H1 (cell line): ENCODE measurements at regions not wholly inside any gene's neighbourhood (a gene's known extent, or its start where the extent isn't known, plus 50 kb on each side); places are given as distances from the start of the nearest gene placed in this dataset.

Experiments
- CTCF ChIA-PET: fragments of 300-600 bp; sonication (Branson Sonifier 250); formaldehyde crosslinking; loops from one replicate; lab custom pipeline; 2021; ENCODE audit not compliant: partially characterized antibody; lab: Charles Lee
- POLR2A ChIA-PET: fragments of 300-600 bp; sonication (Branson Sonifier 250); formaldehyde crosslinking; loops from one replicate; lab custom pipeline; 2021; ENCODE audit warnings: inconsistent platforms; ENCODE audit not compliant: partially characterized antibody; lab: Charles Lee
- DNase-seq, 2 experiments: peaks; one replicate each; pipeline versions ENCODE4 v3.0.0 to v3.0.0-alpha.2; 2010 to 2022; ENCODE audit warnings: low spot score in 2 of 2, low read depth in 1 of 2, mixed read lengths in 1 of 2
- FAIRE-seq: peaks from 2 replicates; lab custom pipeline; 2011; peaks lifted over from hg19 to GRCh38; lab: Jason Lieb, UNC
- H2AFZ ChIP-seq: 2 replicates; pipeline ENCODE4 v1.8.1; 2012; ENCODE audit warnings: low read length, inconsistent platforms
- H2AK5ac ChIP-seq: 2 replicates; pipeline ENCODE4 v1.6.1; 2013; ENCODE audit warnings: low read depth, low read length
- H2BK120ac ChIP-seq: replicated peaks from 2 replicates; pipeline ENCODE3; 2013; ENCODE audit warnings: low read depth, low read length, inconsistent platforms
- H2BK12ac ChIP-seq: 2 replicates; pipeline ENCODE4 v1.6.1; 2013; ENCODE audit warnings: low read depth, low read length
- H2BK15ac ChIP-seq: 2 replicates; pipeline ENCODE4 v1.6.1; 2013; ENCODE audit warnings: low read length
- H2BK20ac ChIP-seq: 2 replicates; pipeline ENCODE4 v1.6.1; 2013; ENCODE audit warnings: low read length
- H2BK5ac ChIP-seq: 2 replicates; pipeline ENCODE4 v1.6.1; 2013; ENCODE audit warnings: low read depth, low read length
- H3K14ac ChIP-seq: 2 replicates; pipeline ENCODE4 v1.6.1; 2013; ENCODE audit warnings: inconsistent platforms; ENCODE audit not compliant: insufficient read length
- H3K18ac ChIP-seq: 2 replicates; pipeline ENCODE4 v1.6.1; 2013; ENCODE audit warnings: low read length; ENCODE audit errors: extremely low read depth
- H3K23ac ChIP-seq: 2 replicates; pipeline ENCODE4 v1.6.1; 2013; ENCODE audit warnings: inconsistent platforms; ENCODE audit not compliant: insufficient read length
- H3K23me2 ChIP-seq: 2 replicates; pipeline ENCODE4 v1.6.1; 2013; ENCODE audit warnings: low read depth, low read length
- H3K27ac ChIP-seq: 2 replicates; pipeline ENCODE4 v1.6.1; 2011; ENCODE audit warnings: low read depth, low read length, inconsistent platforms
- H3K27me3 ChIP-seq, 4 experiments: replicated peaks in 1 of 4; 1 replicate in 1 of 4; 2 replicates in 3 of 4; pipeline versions ENCODE4 v1.6.1 to v1.8.1; 2011 to 2013; ENCODE audit warnings: low read length in 3 of 4, mild to moderate bottlenecking in 3 of 4, inconsistent platforms in 2 of 4, mixed read lengths in 2 of 4, moderate library complexity in 1 of 4; ENCODE audit not compliant: control insufficient read depth in 3 of 4, insufficient read depth in 3 of 4; ENCODE audit errors: extremely low read depth in 1 of 4
- H3K36me3 ChIP-seq, 4 experiments: 2 replicates each; pipeline versions ENCODE4 v1.6.1 to v1.8.1; 2011 to 2013; ENCODE audit warnings: mild to moderate bottlenecking in 4 of 4, low read length in 3 of 4, moderate library complexity in 2 of 4, control low read depth in 1 of 4, inconsistent platforms in 1 of 4; ENCODE audit not compliant: insufficient read depth in 4 of 4, control insufficient read depth in 2 of 4
- H3K4ac ChIP-seq: replicated peaks from 2 replicates; pipeline ENCODE3; 2013; ENCODE audit warnings: low read length, low read depth, mixed read lengths, inconsistent platforms; ENCODE audit not compliant: insufficient read length
- H3K4me1 ChIP-seq, 4 experiments: replicated peaks in 1 of 4; 1 replicate in 1 of 4; 2 replicates in 3 of 4; pipeline versions ENCODE4 v1.6.1 to v1.8.1; 2011 to 2013; ENCODE audit warnings: low read length in 3 of 4, inconsistent platforms in 2 of 4, mixed read lengths in 1 of 4; ENCODE audit not compliant: insufficient read depth in 4 of 4, control insufficient read depth in 3 of 4
- H3K4me2 ChIP-seq, 2 experiments: 2 replicates each; pipeline versions ENCODE4 v1.6.1 to v1.8.1; 2011 to 2013; ENCODE audit warnings: low read depth in 2 of 2, low read length in 2 of 2, control low read depth in 1 of 2, inconsistent platforms in 1 of 2, mild to moderate bottlenecking in 1 of 2; ENCODE audit not compliant: insufficient read depth in 1 of 2
- H3K4me3 ChIP-seq, 4 experiments: fragments of 200-600, 300-600 bp in 1 of 4; sonication (generic), shearing (Covaris generic), sonication (Bioruptor Twin) in 1 of 4; 2 replicates each; pipeline versions ENCODE4 v1.5.1 to v1.8.1; 2011 to 2016; ENCODE audit warnings: low read length in 4 of 4, low read depth in 3 of 4, control low read depth in 2 of 4, inconsistent platforms in 2 of 4, mild to moderate bottlenecking in 2 of 4, mixed read lengths in 1 of 4, moderate library complexity in 1 of 4; ENCODE audit not compliant: insufficient read depth in 2 of 4; ENCODE audit errors: extremely low read depth in 1 of 4
- H3K56ac ChIP-seq: replicated peaks from 2 replicates; pipeline ENCODE3; 2013; ENCODE audit warnings: low read depth, mild to moderate bottlenecking, mixed read lengths, low read length, inconsistent platforms; ENCODE audit not compliant: insufficient read length
- H3K79me1 ChIP-seq: 2 replicates; pipeline ENCODE4 v1.6.1; 2013; ENCODE audit warnings: low read depth, low read length, control low read depth
- H3K79me2 ChIP-seq, 2 experiments: 2 replicates each; pipeline versions ENCODE4 v1.6.1 to v1.8.1; 2012 to 2013; ENCODE audit warnings: low read length in 2 of 2, mild to moderate bottlenecking in 2 of 2, inconsistent platforms in 1 of 2; ENCODE audit not compliant: insufficient read depth in 2 of 2, control insufficient read depth in 1 of 2
- H3K9ac ChIP-seq, 4 experiments: replicated peaks in 1 of 4; 1 replicate in 1 of 4; 2 replicates in 3 of 4; pipeline versions ENCODE4 v1.6.1 to v1.8.1; 2011 to 2013; ENCODE audit warnings: low read depth in 3 of 4, low read length in 3 of 4, control low read depth in 2 of 4, mild to moderate bottlenecking in 2 of 4, moderate library complexity in 2 of 4, inconsistent platforms in 1 of 4; ENCODE audit errors: extremely low read depth in 1 of 4
- H3K9me3 ChIP-seq, 2 experiments: 2 replicates each; pipeline versions ENCODE4 v1.6.1 to v1.8.1; 2012 to 2013; ENCODE audit warnings: mild to moderate bottlenecking in 2 of 2, moderate library complexity in 2 of 2, control low read depth in 1 of 2, inconsistent platforms in 1 of 2, low read depth in 1 of 2, low read length in 1 of 2, mixed read lengths in 1 of 2; ENCODE audit not compliant: insufficient read depth in 2 of 2
- H4K20me1 ChIP-seq, 2 experiments: replicated peaks in 1 of 2; 2 replicates each; pipeline versions ENCODE3 to v1.8.1; 2011 to 2013; ENCODE audit warnings: inconsistent platforms in 2 of 2, low read length in 2 of 2, mild to moderate bottlenecking in 1 of 2; ENCODE audit not compliant: insufficient read depth in 2 of 2, control insufficient read depth in 1 of 2
- H4K5ac ChIP-seq: 2 replicates; pipeline ENCODE4 v1.6.1; 2013; ENCODE audit warnings: low read length, low read depth, mixed read lengths, inconsistent platforms; ENCODE audit not compliant: insufficient read length
- H4K8ac ChIP-seq: 2 replicates; pipeline ENCODE4 v1.8.0; 2013; ENCODE audit warnings: mild to moderate bottlenecking, moderate library complexity, low read length, inconsistent platforms; ENCODE audit not compliant: insufficient read depth; ENCODE audit errors: extremely low read depth
- H4K91ac ChIP-seq: replicated peaks from 2 replicates; pipeline ENCODE3; 2013; ENCODE audit warnings: low read length, mixed read lengths, inconsistent platforms; ENCODE audit not compliant: insufficient read length
- CBX8 ChIP-seq: fragments of 300-800, 300-1000 bp; sonication (generic); IDR thresholded peaks from 2 replicates; pipeline ENCODE4 v1.7.1; 2016; ENCODE audit warnings: low read depth, low read length, borderline replicate concordance
- CEBPB ChIP-seq: IDR thresholded peaks from 2 replicates; pipeline ENCODE4 v1.6.1; 2012; ENCODE audit warnings: low read depth, low read length
- HDAC6 ChIP-seq: IDR thresholded peaks from one replicate; pipeline ENCODE4 v1.7.1; 2012; ENCODE audit warnings: low read depth, mild to moderate bottlenecking, inconsistent platforms, low read length, moderate library complexity
- NANOG ChIP-seq: IDR thresholded peaks from 2 replicates; pipeline ENCODE4 v1.6.1; 2011; ENCODE audit warnings: low read length, low read depth, mild to moderate bottlenecking, inconsistent platforms; ENCODE audit not compliant: insufficient read depth, poor library complexity, severe bottlenecking
- RAD21 ChIP-seq, 2 experiments: IDR thresholded peaks in 1 of 2; conservative IDR thresholded peaks in 1 of 2; 2 replicates each; pipeline ENCODE4 v1.6.1; 2011; ENCODE audit warnings: low read depth in 2 of 2, low read length in 2 of 2, improper control_type of control experiment in 1 of 2, inconsistent platforms in 1 of 2, mild to moderate bottlenecking in 1 of 2, moderate library complexity in 1 of 2
- RXRA ChIP-seq: IDR thresholded peaks from 2 replicates; pipeline ENCODE4 v1.6.1; 2011; ENCODE audit warnings: low read depth, mild to moderate bottlenecking, low read length, moderate library complexity; ENCODE audit not compliant: insufficient read depth
- TCF12 ChIP-seq: IDR thresholded peaks from 2 replicates; pipeline ENCODE4 v1.6.1; 2011; ENCODE audit warnings: low read depth, mild to moderate bottlenecking, low read length
- WGBS, 2 experiments: shearing (Covaris generic) in 1 of 2; methylation state at CpG; one replicate each; pipeline versions ENCODE4 v1.1.6 to v1.1.7; 2013 to 2015; ENCODE audit warnings: low lambda C conversion rate in 2 of 2, mixed read lengths in 2 of 2, inconsistent platforms in 1 of 2, low coverage in 1 of 2, missing lambda C conversion rate in 1 of 2; ENCODE audit not compliant: insufficient replicate concordance in 2 of 2, insufficient coverage in 1 of 2, insufficient read length in 1 of 2; ENCODE audit errors: extremely low coverage in 1 of 2, missing lambda C conversion rate in 1 of 2; 5-methylcytosine and 5-hydroxymethylcytosine counted together
- TF ChIP-seq, protein P1 (sequence below): IDR thresholded peaks from 2 replicates; pipeline ENCODE4 v1.6.1; 2012; ENCODE audit warnings: inconsistent platforms

DNA sequence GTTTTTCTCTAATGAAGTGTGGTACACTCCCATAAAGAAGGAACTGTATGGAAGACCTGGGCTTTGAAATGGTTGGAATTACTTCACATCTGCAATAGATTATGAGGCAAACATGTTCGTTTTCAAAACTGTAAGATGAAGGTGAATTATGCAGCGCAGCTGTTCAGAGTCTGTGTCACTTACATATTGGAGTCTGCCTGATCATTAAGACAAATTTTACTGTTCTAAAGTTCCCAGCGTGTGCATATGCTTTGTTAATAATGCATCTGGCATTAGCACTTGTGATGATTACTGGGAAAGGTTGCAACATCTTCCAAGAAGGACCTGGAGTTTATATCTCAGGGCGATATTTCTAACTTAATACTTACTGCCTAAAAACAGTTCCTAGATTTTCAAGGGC, 255.2 kb upstream of the ZC3H12C start:
- no peak overlapping the region for H2AFZ ChIP-seq
- H2BK5ac ChIP-seq = no peak overlapping the region
- H4K91ac ChIP-seq = no peak overlapping the region
- H4K5ac ChIP-seq = no peak overlapping the region
- H2BK20ac ChIP-seq = no peak overlapping the region
- no peak overlapping the region for H3K23ac ChIP-seq
- TF ChIP-seq CBX8 = no peak
- no peak for TF ChIP-seq NANOG
- no peak for TF ChIP-seq RXRA
- TF ChIP-seq HDAC6 = no peak
- no peak for TF ChIP-seq TCF12
- no peak for TF ChIP-seq RAD21 (IDR thresholded peaks at IDR 0.05 in 1 of 2, conservative IDR thresholded peaks at IDR 0.05 in 1 of 2; ENCODE audit: low read depth in 2 of 2, low read length in 2 of 2)
- TF ChIP-seq, protein P1, sequence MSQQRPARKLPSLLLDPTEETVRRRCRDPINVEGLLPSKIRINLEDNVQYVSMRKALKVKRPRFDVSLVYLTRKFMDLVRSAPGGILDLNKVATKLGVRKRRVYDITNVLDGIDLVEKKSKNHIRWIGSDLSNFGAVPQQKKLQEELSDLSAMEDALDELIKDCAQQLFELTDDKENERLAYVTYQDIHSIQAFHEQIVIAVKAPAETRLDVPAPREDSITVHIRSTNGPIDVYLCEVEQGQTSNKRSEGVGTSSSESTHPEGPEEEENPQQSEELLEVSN = no peak
- no peak for TF ChIP-seq CEBPB
- no peak overlapping the region for H4K8ac ChIP-seq
- no peaks in the 10 kb centered on the region for H3K9me3 ChIP-seq
- FAIRE-seq (no peak), DNase-seq (no peak)
- no peak overlapping the region for H3K4ac ChIP-seq
- H3K56ac ChIP-seq = no peak overlapping the region
- H4K20me1 ChIP-seq = no peaks in the 10 kb centered on the region
- ChIA-PET CTCF (no interaction called here), POLR2A (no interaction called here)
- no peaks in the 10 kb centered on the region for H3K79me1 ChIP-seq
- no peaks in the 10 kb centered on the region for H3K4me1 ChIP-seq
- H2AK5ac ChIP-seq = no peak overlapping the region
- no peaks in the 10 kb centered on the region for H3K79me2 ChIP-seq
- no peak overlapping the region for H2BK120ac ChIP-seq
- no peaks in the 10 kb centered on the region for H3K27me3 ChIP-seq
- H2BK15ac ChIP-seq = no peak overlapping the region
- H3K36me3 ChIP-seq = no peaks in the 10 kb centered on the region
- H3K18ac ChIP-seq = no peak overlapping the region
- H3K27ac ChIP-seq = no peak overlapping the region
- no peak overlapping the region for H3K4me3 ChIP-seq
- H3K14ac ChIP-seq = no peak overlapping the region
- no peaks in the 10 kb centered on the region for H3K23me2 ChIP-seq
- H2BK12ac ChIP-seq = no peak overlapping the region
- WGBS, 2 experiments = 87% methylated on average over 4 of the region's 4 CpGs; no CpG with 5 or more reads in 1 of the 2 experiments
- no peak overlapping the region for H3K4me2 ChIP-seq
- no peak overlapping the region for H3K9ac ChIP-seq
